ENCODE measurements at regions not wholly inside any gene's neighbourhood (a gene's known extent, or its start where the extent isn't known, plus 50 kb on each side); places are given as distances from the start of the nearest gene placed in this dataset.

GRCh38 chr6:167764215-167764614 lies 62.5 kb upstream of the AFDN start (continued):
- TF ChIP-seq, protein P1, sequence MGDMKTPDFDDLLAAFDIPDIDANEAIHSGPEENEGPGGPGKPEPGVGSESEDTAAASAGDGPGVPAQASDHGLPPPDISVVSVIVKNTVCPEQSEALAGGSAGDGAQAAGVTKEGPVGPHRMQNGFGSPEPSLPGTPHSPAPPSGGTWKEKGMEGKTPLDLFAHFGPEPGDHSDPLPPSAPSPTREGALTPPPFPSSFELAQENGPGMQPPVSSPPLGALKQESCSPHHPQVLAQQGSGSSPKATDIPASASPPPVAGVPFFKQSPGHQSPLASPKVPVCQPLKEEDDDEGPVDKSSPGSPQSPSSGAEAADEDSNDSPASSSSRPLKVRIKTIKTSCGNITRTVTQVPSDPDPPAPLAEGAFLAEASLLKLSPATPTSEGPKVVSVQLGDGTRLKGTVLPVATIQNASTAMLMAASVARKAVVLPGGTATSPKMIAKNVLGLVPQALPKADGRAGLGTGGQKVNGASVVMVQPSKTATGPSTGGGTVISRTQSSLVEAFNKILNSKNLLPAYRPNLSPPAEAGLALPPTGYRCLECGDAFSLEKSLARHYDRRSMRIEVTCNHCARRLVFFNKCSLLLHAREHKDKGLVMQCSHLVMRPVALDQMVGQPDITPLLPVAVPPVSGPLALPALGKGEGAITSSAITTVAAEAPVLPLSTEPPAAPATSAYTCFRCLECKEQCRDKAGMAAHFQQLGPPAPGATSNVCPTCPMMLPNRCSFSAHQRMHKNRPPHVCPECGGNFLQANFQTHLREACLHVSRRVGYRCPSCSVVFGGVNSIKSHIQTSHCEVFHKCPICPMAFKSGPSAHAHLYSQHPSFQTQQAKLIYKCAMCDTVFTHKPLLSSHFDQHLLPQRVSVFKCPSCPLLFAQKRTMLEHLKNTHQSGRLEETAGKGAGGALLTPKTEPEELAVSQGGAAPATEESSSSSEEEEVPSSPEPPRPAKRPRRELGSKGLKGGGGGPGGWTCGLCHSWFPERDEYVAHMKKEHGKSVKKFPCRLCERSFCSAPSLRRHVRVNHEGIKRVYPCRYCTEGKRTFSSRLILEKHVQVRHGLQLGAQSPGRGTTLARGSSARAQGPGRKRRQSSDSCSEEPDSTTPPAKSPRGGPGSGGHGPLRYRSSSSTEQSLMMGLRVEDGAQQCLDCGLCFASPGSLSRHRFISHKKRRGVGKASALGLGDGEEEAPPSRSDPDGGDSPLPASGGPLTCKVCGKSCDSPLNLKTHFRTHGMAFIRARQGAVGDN (CRISPR knock-in tag; IDR thresholded peaks at IDR 0.05): peak; percentile 71
- TF ChIP-seq TBL1XR1 (IDR thresholded peaks at IDR 0.05; ENCODE audit: borderline replicate concordance, low read length, partially characterized antibody) (no peak), MYNN (CRISPR knock-in tag; IDR thresholded peaks at IDR 0.05; ENCODE audit: low read depth) (no peak), HDAC6 (IDR thresholded peaks at IDR 0.05; ENCODE audit: low read depth, low read length) (0 out of 2 replicates have a peak, but pooled peaks have one; percentile 70), ZNF644 (CRISPR knock-in tag; IDR thresholded peaks at IDR 0.05; ENCODE audit: low read depth) (no peak), SCMH1 (CRISPR knock-in tag; IDR thresholded peaks at IDR 0.05; ENCODE audit: borderline replicate concordance) (no peak), RBAK (CRISPR knock-in tag; IDR thresholded peaks at IDR 0.05) (no peak), ZBTB8A (CRISPR knock-in tag; IDR thresholded peaks at IDR 0.05; ENCODE audit: borderline replicate concordance, low read depth) (no peak), ATF7-NPFF (CRISPR knock-in tag; IDR thresholded peaks at IDR 0.05; ENCODE audit: low read depth) (no peak), ZC3H4 (CRISPR knock-in tag; IDR thresholded peaks at IDR 0.05; ENCODE audit: borderline replicate concordance) (0 out of 2 replicates have a peak, but pooled peaks have one; percentile 58), TARDBP (CRISPR knock-in tag; IDR thresholded peaks at IDR 0.05) (no peak), ELF3 (CRISPR knock-in tag; IDR thresholded peaks at IDR 0.05) (peak; percentile 19; the same call in 1 of the 2 replicates), PHF21A (CRISPR knock-in tag; IDR thresholded peaks at IDR 0.05) (0 out of 2 replicates have a peak, but pooled peaks have one; percentile 8), ZNF414 (CRISPR knock-in tag; IDR thresholded peaks at IDR 0.05) (no peak), ZNF33B (CRISPR knock-in tag; IDR thresholded peaks at IDR 0.05) (peak; percentile 16; the same call in 1 of the 2 replicates), SMARCE1 (IDR thresholded peaks at IDR 0.05; ENCODE audit: borderline replicate concordance) (no peak)
- TF ChIP-seq, protein P2, sequence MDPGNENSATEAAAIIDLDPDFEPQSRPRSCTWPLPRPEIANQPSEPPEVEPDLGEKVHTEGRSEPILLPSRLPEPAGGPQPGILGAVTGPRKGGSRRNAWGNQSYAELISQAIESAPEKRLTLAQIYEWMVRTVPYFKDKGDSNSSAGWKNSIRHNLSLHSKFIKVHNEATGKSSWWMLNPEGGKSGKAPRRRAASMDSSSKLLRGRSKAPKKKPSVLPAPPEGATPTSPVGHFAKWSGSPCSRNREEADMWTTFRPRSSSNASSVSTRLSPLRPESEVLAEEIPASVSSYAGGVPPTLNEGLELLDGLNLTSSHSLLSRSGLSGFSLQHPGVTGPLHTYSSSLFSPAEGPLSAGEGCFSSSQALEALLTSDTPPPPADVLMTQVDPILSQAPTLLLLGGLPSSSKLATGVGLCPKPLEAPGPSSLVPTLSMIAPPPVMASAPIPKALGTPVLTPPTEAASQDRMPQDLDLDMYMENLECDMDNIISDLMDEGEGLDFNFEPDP (CRISPR knock-in tag; conservative IDR thresholded peaks at IDR 0.05): 0 out of 2 replicates have a peak, but pooled peaks have one; percentile 59
